Keratinocyte (primary cell): ENCODE measurements at regions not wholly inside any gene's neighbourhood (a gene's known extent, or its start where the extent isn't known, plus 50 kb on each side); places are given as distances from the start of the nearest gene placed in this dataset.

Experiments
- DNase-seq: peaks from one replicate; pipeline ENCODE4 v3.0.0-alpha.2; 2011; ENCODE audit warnings: low read depth, missing footprints, low spot score
- FAIRE-seq: peaks from 2 replicates; lab custom pipeline; 2011; peaks lifted over from hg19 to GRCh38; lab: Jason Lieb, UNC
- H2AFZ ChIP-seq: 2 replicates; pipeline ENCODE4 v1.6.0; 2012; ENCODE audit warnings: low read length, control low read depth, inconsistent platforms; ENCODE audit not compliant: control insufficient read depth
- H3K27ac ChIP-seq: 2 replicates; pipeline ENCODE4 v1.5.1; 2011; ENCODE audit warnings: low read length; ENCODE audit not compliant: control insufficient read depth, insufficient read depth
- H3K27me3 ChIP-seq: 3 replicates; pipeline ENCODE4 v1.6.0; 2011; ENCODE audit warnings: low read length; ENCODE audit not compliant: control insufficient read depth, insufficient read depth; ENCODE audit errors: extremely low read depth
- H3K36me3 ChIP-seq, 2 experiments: 2 replicates in 1 of 2; 3 replicates in 1 of 2; pipeline ENCODE4 v1.5.1; 2011; ENCODE audit warnings: low read length in 2 of 2, mild to moderate bottlenecking in 1 of 2; ENCODE audit not compliant: control insufficient read depth in 2 of 2, insufficient read depth in 2 of 2; ENCODE audit errors: extremely low read depth in 1 of 2
- H3K4me1 ChIP-seq: 3 replicates; pipeline ENCODE4 v1.5.1; 2011; ENCODE audit warnings: low read length; ENCODE audit not compliant: control insufficient read depth, insufficient read depth; ENCODE audit errors: extremely low read depth
- H3K4me2 ChIP-seq: 3 replicates; pipeline ENCODE4 v1.6.0; 2011; ENCODE audit warnings: low read depth, low read length; ENCODE audit not compliant: control insufficient read depth, insufficient read depth; ENCODE audit errors: extremely low read depth
- H3K4me3 ChIP-seq, 3 experiments: fragments of 200-600 bp in 1 of 3; sonication (generic) in 1 of 3; 2 replicates in 2 of 3; 3 replicates in 1 of 3; pipeline ENCODE4 v1.5.1; 2011 to 2016; ENCODE audit warnings: low read length in 3 of 3, mild to moderate bottlenecking in 3 of 3, control low read depth in 2 of 3, inconsistent platforms in 1 of 3, low read depth in 1 of 3, mixed read lengths in 1 of 3, mixed run types in 1 of 3, moderate library complexity in 1 of 3; ENCODE audit not compliant: control insufficient read depth in 2 of 3, insufficient read depth in 2 of 3; ENCODE audit errors: extremely low read depth in 1 of 3
- H3K79me2 ChIP-seq: 2 replicates; pipeline ENCODE4 v1.6.0; 2012; ENCODE audit warnings: low read length; ENCODE audit not compliant: control insufficient read depth, insufficient read depth
- H3K9ac ChIP-seq: 3 replicates; pipeline ENCODE4 v1.6.0; 2011; ENCODE audit warnings: low read length; ENCODE audit not compliant: control insufficient read depth, insufficient read depth; ENCODE audit errors: extremely low read depth
- H3K9me1 ChIP-seq: 3 replicates; pipeline ENCODE4 v1.6.0; 2011; ENCODE audit warnings: low read length; ENCODE audit not compliant: control insufficient read depth, insufficient read depth; ENCODE audit errors: extremely low read depth
- H3K9me3 ChIP-seq: 2 replicates; pipeline ENCODE4 v1.5.1; 2012; ENCODE audit warnings: low read depth, low read length; ENCODE audit not compliant: control insufficient read depth
- H4K20me1 ChIP-seq: 3 replicates; pipeline ENCODE4 v1.6.0; 2011; ENCODE audit warnings: low read length; ENCODE audit not compliant: control insufficient read depth, insufficient read depth; ENCODE audit errors: extremely low read depth
- EZH2 ChIP-seq: IDR thresholded peaks from one replicate; pipeline ENCODE4 v1.6.1; 2012; ENCODE audit warnings: inconsistent platforms, mild to moderate bottlenecking, low read length, moderate library complexity
- dilution Hi-C: fragments of 300-500 bp; cut with MboI; formaldehyde crosslinking; loops from one replicate; pipeline ENCODE4 v1.7.0; 2020; ENCODE audit warnings: low sequenced_read_pairs; ENCODE audit not compliant: extremely low pct_ligation_motif_present
- TF ChIP-seq, protein P1 (sequence below), 3 experiments: IDR thresholded peaks in 1 of 3; conservative IDR thresholded peaks in 1 of 3; optimal IDR thresholded peaks in 1 of 3; 2 replicates in 2 of 3; 3 replicates in 1 of 3; pipeline versions ENCODE3 to v1.5.1; 2011; ENCODE audit warnings: low read length in 3 of 3, mild to moderate bottlenecking in 3 of 3, moderate library complexity in 2 of 3, control low read depth in 1 of 3, inconsistent platforms in 1 of 3; ENCODE audit not compliant: insufficient read depth in 2 of 3; ENCODE audit errors: extremely low read depth in 1 of 3

GRCh38 chr5:27144456-27144855 is 106.1 kb upstream of the CDH9 start:
- no peaks in the 10 kb centered on the region for H3K36me3 ChIP-seq
- H3K27me3 ChIP-seq: no peaks in the 10 kb centered on the region
- peak overlapping the region; percentile 54 for H2AFZ ChIP-seq
- no peaks in the 10 kb centered on the region for H3K9me1 ChIP-seq
- no peaks in the 10 kb centered on the region for H3K79me2 ChIP-seq
- peaks cover 2% of the 10 kb centered on the region for H3K4me1 ChIP-seq
- H3K4me3 ChIP-seq: no peak overlapping the region
- peak; percentile 23 for FAIRE-seq
- H4K20me1 ChIP-seq: no peaks in the 10 kb centered on the region
- no peak overlapping the region for H3K9ac ChIP-seq
- dilution Hi-C loops: no loop called here
- H3K4me2 ChIP-seq: no peak overlapping the region
- DNase-seq: no peak
- no peaks in the 10 kb centered on the region for H3K9me3 ChIP-seq
- TF ChIP-seq, protein P1, sequence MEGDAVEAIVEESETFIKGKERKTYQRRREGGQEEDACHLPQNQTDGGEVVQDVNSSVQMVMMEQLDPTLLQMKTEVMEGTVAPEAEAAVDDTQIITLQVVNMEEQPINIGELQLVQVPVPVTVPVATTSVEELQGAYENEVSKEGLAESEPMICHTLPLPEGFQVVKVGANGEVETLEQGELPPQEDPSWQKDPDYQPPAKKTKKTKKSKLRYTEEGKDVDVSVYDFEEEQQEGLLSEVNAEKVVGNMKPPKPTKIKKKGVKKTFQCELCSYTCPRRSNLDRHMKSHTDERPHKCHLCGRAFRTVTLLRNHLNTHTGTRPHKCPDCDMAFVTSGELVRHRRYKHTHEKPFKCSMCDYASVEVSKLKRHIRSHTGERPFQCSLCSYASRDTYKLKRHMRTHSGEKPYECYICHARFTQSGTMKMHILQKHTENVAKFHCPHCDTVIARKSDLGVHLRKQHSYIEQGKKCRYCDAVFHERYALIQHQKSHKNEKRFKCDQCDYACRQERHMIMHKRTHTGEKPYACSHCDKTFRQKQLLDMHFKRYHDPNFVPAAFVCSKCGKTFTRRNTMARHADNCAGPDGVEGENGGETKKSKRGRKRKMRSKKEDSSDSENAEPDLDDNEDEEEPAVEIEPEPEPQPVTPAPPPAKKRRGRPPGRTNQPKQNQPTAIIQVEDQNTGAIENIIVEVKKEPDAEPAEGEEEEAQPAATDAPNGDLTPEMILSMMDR (optimal IDR thresholded peaks at IDR 0.05 in 1 of 3, IDR thresholded peaks at IDR 0.05 in 1 of 3, conservative IDR thresholded peaks at IDR 0.05 in 1 of 3; ENCODE audit: extremely low read depth in 1 of 3, insufficient read depth in 2 of 3, low read length in 3 of 3): no peak
- TF ChIP-seq EZH2: no peak
- no peak overlapping the region for H3K27ac ChIP-seq

DNA sequence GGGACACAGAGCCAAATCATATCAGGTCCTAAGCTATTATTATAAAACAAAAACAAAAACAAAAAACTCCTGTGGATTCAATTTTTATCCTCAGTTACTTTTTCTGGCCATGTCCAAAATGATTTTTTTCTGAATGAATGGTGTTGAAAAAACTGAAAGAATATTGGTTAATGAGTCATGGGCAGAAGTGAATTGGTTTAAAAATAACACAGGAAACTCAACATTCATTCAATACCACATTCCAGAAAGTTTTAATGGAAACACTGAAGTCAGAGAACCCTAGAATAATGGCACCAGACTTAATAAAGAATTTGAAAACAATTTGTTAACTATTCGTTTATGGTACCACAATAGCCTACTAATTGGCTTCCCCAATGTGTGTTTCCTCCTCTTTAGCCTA is 102.4 kb upstream of the CDH9 start:
- no peak overlapping the region for H2AFZ ChIP-seq
- H4K20me1 ChIP-seq: no peaks in the 10 kb centered on the region
- no peak overlapping the region for H3K9ac ChIP-seq
- H3K9me3 ChIP-seq: no peaks in the 10 kb centered on the region
- no peaks in the 10 kb centered on the region for H3K79me2 ChIP-seq
- DNase-seq (no peak), FAIRE-seq (no peak)
- dilution Hi-C loops: no loop called here
- TF ChIP-seq EZH2: no peak
- TF ChIP-seq, protein P1 (optimal IDR thresholded peaks at IDR 0.05 in 1 of 3, IDR thresholded peaks at IDR 0.05 in 1 of 3, conservative IDR thresholded peaks at IDR 0.05 in 1 of 3; ENCODE audit: extremely low read depth in 1 of 3, insufficient read depth in 2 of 3, low read length in 3 of 3): no peak
- H3K27ac ChIP-seq: no peak overlapping the region
- no peak overlapping the region for H3K4me2 ChIP-seq
- no peak overlapping the region for H3K4me3 ChIP-seq
- H3K4me1 ChIP-seq: peaks cover 2% of the 10 kb centered on the region
- no peaks in the 10 kb centered on the region for H3K36me3 ChIP-seq
- H3K27me3 ChIP-seq: no peaks in the 10 kb centered on the region
- H3K9me1 ChIP-seq: no peaks in the 10 kb centered on the region
